NCI-H748 treated with DMSO at 0.1 percent for 48 hours (cell line): ENCODE measurements at regions not wholly inside any gene's neighbourhood (a gene's known extent, or its start where the extent isn't known, plus 50 kb on each side); places are given as distances from the start of the nearest gene placed in this dataset.
"Not testable (repeated sequence)": the region's sequence is repeated elsewhere in the genome, so short reads cannot be mapped to it uniquely, and the experiment has no call there.

ENCODE experiments used
- DNase-seq: peaks from one replicate; lab custom pipeline; 2025; lab: John Stamatoyannopoulos, UW

DNA sequence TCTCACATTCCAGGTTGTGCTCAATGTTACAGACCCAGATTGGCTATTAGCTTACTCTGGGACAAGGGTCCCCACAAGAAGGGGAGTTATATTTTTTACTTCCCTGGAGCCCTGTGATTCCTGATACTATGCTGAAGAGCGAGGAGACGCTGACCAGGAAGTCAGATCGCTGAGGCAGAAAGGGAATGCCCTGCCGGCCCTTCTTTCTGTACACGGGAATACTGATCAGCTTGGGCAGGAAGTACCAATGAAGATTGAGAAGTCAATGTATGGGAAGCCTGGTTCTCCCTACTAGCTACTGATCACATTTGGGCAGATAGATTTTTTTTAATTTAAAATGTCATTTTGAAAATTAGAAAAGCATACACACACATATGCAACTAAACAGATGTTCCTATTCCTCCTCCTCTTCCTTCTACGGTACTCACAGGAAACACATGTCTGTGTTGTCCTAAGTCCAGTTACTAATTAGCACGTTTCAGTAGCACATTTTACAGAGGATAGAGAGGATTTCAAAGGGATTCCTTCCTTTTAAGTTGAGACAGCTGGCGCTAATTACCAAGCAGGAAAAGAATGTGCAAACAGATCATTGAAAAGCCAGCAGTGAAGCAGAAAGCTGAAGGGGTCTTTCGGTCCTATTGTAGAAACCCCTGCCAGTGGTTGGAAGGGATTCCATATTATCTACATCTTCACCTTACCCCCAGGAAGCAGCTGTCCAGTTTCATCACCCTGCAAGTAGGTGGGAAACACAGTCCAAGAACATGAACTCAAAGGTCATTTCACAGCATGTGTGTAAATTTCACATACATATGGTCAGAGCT is 292.4 kb downstream of the DUSP6 start:
- peak; percentile 46 for DNase-seq

DNA sequence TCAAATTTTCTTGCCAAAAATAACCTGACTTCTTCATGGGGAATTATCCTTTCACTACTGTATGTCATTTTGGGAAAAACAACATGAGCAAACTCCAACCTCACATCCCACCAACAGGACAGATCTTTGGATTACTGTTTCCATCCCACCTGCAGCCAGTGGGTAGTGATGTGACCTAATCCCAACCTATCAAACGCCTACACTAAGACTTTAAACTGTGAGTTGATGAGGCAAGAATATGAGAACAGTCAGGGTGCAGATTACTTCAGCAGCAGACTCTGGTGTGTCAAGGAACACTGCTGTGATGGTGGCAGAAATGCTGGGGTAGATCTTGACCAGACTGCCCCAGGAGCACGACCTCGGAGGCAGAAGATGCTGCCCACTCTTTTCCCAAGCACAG is 293.2 kb downstream of the DUSP6 start:
- DNase-seq: no peak

DNA sequence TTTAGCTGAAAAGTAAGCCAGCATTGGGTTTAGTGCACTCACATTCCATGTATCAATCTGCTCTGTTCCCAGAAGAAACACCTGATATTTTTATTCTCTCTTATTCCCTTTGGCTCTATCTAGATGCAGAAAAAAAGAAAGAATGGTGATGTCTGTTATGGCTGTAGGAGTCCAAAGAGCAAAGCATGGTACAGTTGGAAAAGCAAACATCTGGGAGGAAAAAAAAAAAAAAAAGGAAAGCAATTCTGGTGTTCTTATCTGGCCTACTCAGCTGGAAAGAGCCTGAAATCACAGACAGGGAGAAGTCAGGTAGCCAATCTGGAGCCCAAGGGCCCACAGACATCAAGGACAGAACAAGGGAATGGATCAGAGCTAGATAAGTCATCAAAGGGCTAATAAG is 293.9 kb downstream of the DUSP6 start:
- DNase-seq: no peak

DNA sequence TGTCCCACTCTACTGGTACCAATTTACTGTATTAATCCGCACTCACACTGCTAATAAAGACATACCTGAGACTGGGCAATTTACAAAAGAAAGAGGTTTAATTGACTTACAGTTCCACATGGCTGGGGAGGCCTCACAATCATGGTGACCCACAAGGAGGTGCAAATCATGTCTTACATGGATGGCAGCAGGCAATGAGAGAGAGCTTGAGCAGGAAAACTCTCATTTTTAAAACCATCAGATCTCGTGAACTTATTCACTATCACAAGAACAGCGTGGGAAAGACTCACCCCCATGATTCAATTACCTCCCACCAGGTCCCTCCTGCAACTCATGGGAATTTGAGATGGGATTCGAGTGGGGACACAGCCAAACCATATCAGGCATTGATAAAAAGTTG is 298.5 kb downstream of the DUSP6 start:
- not testable (repeated sequence) for DNase-seq

DNA sequence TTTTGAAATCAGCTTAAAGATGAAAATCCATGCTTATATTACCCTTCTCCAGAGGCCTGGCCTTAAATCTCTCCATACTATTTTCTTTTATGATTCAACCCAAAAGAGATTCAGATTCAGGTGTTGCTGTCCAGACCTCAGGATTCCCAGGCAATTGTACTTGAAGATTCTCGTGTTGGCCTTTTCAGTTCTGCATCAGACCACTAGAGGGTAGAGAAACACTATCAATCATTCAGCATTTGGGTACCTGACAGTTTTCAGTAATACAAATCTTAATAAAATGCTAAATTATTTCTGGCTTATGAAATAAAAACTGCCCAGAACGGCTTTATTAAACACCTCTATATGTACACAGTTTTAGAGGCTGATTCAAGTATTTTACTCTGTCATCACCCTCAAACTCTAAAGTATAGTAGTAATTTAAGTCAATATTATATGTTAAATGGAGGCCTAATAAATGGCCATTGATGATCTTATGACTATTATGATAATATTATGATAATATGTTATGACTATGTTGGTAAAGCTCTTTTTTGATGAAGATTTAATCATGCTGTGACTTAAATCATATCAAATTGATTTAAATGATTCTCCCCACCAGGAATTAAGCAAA is 301.1 kb downstream of the DUSP6 start:
- DNase-seq: peak; percentile 60

DNA sequence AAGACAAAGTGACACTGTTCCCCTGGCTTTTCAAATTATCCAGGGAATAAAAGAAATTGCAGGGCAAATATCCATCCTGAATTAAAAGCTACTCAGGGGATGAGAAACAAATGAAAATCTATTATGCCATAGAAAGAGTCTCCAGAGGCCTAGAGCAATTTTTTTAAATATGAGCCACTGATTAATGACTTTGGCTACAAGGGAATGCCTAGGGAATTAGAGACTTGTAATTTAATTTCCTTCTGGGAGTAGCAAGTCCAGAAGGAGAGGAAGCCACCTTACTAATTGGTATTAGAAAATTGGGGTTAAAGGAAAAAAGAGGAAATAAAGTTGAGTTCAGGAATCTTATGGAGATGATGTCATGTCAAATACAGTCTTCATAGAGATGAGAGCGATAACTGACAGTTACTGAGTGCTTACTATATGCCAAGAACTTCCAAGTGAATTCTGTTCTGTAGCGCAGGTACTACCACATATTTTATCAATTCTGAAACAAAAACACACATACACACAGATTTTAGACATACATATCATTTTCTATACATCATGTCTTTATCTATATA is 304.4 kb downstream of the DUSP6 start:
- no peak for DNase-seq

DNA sequence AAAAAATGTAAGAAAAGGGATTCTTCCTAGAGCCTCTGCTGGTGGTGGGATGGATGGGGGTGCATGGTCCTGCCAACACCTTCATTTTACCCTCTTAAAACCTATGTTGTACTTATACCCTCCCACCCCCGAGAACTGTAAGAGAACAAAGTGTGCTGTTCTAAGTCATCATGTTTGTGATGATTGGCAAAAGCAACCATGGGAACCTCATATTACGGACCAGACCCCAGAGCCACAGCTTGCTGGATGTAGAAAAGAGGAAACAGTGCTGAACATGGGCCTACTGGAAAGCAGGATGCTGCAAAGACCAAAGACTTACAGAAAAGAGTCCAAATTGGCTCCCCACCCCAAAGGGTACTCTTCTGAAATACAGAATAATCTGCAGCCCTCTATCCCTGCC is 311.2 kb downstream of the DUSP6 start:
- DNase-seq: no peak

DNA sequence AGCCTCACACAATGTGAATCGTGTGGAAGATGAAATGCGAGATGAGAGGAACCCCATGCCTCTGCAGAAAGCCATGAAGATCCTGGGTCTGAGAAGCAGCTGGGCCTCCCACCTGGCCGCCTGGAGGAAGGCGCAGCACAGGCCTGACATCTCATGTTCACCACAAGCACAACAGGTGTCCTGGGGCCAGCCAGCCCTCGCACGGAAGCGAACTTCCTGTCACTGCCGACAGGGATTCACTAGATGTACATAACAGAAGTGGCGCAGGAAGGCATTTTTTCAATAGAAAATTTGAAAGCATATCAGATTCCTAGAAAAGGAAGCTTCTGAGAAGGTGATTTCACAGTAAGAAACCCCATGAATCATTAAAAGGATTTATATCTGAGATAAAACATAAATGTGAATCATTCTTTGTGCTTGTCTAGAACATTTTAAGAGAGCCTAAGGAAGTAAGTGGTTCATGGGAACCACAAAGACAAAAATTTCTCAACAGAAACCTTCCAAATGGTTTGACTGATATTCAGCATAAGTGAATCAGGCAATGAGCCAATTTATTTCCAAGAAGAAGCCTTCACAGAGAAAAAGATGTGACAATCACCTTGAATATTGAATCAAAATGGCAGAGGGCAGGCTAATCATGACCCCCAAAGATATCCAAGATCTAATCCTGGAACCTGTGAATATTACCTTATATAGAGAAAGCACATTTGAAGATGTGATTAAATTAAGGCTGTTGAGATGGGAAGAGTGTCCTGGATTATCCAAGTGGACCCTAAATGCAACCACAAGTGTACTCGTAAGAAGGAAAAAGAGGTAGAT is 311.9 kb downstream of the DUSP6 start:
- DNase-seq: no peak

DNA sequence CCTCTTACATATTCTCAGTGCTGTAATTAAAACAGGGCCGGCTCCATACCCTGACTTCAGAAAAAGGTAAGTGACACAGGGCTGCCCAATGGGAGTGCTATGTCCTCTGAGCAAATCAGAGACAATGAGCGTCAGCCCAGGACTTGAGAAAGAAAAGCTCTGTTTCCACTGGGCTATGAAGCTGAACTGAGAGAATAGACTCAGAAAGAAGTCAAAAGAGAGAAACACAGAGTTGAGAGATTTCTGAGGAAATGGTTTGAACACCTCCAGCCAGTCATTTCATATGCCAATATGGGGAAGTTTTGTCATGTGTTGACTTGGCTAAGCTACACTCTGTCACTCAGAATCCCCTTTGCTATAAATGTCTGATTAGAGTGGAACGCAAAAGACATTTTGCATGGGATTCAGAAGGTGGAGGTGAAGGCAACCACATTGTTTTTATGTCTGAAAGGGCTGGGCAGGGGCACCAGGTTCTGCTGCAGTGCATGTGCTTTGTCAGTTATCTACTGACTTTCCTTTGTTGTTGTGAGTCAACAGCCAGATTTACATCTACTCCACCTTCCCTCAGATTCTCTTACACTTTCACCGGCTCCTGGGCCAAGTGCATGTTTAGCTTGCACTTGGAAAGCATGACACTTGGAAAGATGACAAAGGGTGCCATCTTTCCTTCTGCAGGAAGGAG is 313.3 kb downstream of the DUSP6 start:
- DNase-seq: no peak

DNA sequence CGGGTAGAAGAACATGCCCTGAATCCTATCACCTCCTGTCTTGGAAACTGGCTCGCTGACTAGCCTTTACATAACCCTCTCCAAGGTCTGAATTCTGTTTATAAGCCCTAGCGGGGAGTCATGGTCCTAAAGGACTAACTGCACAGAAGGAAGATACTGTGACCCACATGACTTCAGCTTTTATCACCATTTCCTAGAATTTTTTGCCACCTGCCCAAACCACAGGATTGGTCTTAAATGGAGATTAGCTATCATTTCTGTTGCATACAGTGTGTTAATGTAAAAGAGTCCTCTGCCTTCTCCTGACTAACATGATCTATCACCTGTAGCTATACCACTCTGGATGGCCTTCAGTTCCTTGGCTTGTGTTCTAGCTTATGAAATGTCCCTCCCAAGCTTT is 319.2 kb downstream of the DUSP6 start:
- no peak for DNase-seq

DNA sequence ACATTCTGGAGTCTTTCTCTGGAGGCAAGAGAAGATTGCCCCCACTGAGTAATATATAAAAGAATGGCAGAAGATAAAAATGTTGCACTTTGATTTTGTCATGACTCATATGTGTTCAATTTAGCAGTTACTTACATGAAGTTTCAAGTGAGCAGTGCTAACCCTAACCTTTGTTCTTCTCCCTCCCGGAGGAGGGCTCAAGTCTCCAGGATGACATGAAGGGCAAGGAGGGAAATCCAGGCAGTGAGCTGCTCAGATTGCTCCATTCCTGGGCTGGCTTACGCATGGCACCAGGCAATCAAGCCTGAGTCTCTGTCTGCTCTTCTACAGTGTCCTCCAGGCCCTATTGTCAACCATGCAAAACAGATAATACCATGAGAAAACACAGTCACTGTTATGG is 322.3 kb downstream of the DUSP6 start:
- DNase-seq: no peak

DNA sequence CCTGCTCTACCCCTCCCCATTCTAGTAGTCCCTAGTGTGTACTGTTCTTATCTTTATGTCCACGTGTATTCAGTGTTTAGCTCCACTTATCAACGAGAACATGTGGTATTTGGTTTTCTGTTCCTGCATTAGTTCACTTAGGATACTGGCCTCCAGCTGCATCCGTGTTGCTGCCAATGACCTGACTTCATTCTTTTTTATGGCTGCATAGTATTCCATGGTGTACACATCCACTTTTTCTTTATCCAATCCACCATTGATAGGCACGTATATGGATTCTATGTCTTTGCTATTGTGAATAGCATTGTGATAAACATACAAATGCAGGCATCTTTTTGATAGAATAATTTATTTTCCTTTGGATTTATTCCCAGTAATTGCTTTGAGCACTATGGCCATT is 327.7 kb downstream of the DUSP6 start:
- no peak for DNase-seq

DNA sequence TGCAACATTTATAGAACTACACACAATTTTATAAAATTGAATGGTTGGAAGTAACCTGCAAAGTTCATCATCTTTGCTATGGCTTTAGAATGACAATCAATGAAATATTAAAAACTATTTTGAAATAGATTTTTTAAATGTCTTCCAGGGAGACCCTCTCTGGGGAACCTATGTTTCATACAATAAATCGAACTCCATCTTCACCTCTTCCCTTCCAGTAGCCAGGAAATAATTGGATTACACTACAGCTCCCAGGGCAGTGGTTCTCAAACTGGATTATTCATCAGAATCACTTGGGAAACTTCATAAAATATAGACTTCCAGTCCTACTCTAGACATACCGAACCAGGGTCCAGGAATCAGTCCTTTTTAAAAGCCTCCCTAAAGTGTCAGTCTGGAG is 328.4 kb downstream of the DUSP6 start:
- no peak for DNase-seq

DNA sequence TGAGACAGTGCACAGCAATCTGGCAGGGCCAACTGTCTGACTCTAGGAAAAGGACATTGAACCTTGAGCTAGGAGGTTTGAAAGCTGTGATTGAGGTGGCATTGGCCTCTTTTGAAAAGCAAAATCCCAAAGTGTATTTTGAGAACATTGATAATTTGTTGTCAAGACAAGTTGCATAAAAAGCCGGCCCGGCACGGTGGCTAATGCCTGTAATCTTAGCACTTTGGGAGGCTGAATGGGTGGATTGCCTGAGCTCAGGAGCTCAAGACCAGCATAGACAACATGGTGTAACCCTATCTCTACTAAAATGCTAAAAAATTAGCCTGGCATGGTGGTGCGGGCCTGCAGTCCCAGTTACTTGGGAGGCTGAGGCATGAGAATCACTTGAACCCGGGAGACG is 331.6 kb downstream of the DUSP6 start:
- no peak for DNase-seq

DNA sequence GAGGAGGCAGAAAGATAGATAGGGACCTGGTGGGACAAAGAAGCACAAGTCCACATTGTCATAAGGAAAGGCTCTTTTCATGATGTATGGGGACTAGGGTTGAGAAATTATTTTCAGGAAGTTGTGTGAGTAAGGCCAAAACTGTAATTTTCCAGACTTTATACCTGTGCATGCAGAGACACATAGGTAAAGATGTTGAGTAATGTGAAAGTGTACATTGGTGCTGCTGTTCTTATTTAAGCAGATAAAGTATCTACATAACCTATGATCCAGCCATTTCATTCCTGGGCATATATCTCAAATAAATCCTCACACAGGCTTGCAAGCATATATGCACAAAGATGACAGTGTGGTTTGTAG is 332.2 kb downstream of the DUSP6 start:
- DNase-seq: no peak

DNA sequence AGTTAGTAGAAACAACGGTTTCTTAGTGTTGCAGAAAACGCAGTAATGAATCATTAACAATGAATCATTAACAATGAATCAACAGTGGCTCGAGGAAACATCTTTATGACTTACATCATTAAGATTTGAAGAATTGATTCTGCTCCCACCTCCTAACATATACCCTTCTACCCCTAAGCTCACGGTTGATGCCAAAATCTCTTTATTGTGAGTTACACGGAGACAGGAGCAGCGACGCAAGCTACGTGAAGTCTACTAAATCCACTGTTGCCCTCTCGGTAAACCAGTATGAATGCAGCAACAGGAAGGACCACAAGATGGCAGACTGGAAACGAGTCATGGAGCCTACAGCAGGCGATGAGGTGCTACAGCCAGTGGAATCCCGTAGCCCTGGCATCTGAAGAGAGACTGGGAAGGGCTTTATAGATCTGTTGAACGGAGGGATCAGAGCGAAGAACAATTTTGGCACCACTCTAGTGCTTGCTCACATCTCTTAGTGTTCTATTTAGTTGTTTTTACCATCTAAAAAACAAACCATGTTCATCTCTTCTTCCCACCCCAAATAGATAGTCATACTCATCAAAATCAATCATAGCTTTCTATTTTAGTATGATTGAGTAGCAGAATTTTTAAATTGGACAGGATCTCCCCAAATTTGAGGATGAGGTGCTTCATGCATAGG is 332.7 kb downstream of the DUSP6 start:
- DNase-seq: peak; percentile 78

DNA sequence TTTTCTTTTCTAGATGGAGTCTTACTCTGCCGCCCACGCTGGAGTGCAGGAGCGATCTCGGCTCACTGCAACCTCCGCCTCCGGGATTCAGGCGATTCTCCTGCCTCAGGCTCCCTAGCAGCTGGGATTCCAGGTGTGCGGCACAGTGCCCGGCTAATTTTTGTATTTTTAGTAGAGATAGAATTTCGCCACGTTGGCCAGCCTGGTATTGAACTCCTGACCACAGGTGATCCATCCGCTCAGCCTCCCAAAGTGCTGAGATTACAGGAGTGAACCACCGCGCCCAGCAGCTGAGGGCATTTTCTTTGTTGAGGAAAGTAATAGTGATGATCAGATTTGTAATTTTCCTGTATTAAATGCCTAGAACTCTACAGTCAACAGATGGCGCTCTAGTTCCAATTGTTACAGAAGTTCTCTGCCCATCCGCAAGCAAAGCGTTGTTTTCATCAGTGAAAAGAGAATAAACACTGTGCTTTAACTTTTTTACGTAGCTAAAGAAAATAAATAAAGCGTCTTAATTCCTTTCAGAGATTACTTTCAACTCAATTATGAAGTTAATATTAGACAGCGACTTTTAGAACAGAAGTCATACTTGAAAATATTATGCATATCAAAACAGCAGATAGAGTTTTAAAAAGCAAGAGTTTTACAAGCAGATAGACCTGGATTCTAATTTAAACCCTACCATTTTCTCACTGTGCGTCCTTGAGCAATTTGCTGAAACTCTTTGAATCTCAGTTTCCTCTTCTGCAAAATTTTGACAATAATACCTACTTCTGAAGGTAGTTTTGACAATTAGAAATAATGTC is 335.1 kb downstream of the DUSP6 start:
- DNase-seq: peak; percentile 78

DNA sequence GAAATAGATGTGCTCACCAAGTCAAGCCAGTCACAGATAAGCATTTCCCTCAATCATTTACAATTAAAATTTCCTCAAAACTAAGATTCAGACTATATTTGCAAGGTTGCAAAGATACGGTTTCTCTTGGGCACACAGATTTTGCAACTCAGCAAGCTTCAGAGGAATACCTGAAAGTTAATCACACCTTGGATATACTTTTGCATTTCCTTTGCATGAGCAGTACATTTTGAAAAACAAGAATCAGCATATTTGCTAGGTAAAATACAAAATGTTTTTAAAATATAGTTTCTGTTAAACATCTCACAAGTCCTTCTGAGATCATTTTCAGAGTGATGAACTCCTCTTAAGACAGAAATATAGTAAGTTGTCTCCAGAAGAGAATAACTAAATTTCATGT is 336.9 kb downstream of the DUSP6 start:
- DNase-seq: no peak

DNA sequence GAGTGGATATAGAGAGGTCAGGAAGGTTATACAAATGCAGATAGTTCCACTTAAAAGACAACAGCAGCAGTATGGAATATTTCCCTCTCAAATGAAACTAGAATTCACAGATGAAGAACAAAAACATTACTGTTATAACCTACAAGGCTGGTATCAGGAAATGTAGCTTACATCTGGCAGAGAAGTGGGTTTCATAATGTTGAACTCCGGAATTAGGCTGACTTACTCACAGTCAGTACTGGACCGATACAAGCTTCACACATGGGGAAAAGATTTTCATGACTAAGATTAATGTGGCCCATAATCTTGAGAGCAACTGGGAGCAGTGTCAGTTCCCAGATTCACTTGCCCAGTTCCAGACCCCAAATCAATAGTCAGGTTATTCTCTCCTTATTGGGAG is 353.9 kb downstream of the DUSP6 start:
- DNase-seq: no peak

DNA sequence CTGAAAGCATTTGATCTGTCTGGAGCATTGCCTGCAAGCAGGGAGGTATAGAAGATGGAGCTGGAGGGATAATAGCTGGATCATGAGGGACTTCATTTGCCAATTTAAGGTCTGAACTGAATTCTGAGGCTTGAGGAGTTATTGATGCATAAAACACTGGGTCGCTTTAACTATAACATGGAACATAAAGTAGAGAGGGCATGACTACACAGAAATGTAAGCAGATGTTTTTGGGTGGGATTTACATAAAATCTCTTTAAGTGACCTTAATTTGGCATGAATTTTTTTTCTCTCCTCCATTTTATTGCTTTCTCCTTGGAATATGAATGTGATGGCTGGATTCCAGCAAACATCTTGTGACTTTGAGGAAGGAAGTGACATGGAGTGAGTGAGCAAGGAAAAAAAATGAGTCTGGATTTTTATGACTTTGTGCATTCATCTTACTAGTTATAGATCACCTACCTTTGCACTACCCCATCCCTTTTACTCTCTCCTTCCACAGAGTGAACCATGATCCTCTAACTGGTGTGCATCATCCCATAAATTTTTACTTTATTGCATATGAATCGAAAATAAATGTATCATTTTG is 356.0 kb downstream of the DUSP6 start:
- DNase-seq: no peak
